ENCODE measurements at regions not wholly inside any gene's neighbourhood (a gene's known extent, or its start where the extent isn't known, plus 50 kb on each side); places are given as distances from the start of the nearest gene placed in this dataset.

DNA sequence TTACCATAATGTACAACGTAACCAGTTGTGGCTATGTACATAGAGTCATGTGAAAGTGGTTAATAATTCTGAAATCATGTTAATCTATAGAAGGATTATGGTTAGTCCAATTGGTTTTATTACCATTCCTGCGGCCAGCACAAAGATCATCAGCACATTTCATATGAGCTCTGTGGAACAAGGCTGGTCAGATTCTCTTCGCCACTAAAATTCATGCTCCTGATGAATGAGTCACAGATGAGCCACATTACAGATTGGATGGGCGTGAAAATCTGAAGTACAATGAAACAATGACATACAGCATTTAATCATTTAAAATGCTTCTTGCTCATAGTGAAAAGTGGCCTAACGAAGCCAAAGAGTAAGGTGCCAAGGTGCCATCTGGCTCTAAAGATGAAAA is 716.2 kb upstream of the PHF14 start:
- Histone ChIP-seq H3K4me1 (ENCODE audit: insufficient read depth, low read length, severe bottlenecking) (no peaks in the 10 kb centered on the region), H3K4me2 (ENCODE audit: low read length) (no peak overlapping the region), H4K20me1 (ENCODE audit: insufficient read depth, low read length) (no peaks in the 10 kb centered on the region), H3K27ac (ENCODE audit: low read depth, low read length, poor library complexity, severe bottlenecking) (no peak overlapping the region), H3K79me2 (ENCODE audit: insufficient read depth, low read length) (no peaks in the 10 kb centered on the region), H3K9me3 (ENCODE audit: low read length) (no peaks in the 10 kb centered on the region), H3K9me2 (ENCODE audit: low read depth, low read length) (no peaks in the 10 kb centered on the region), H3K4me3 (ENCODE audit: low read depth, low read length, poor library complexity, severe bottlenecking) (no peak overlapping the region), H3K9ac (ENCODE audit: low read length) (no peak overlapping the region), H3K27me3 (ENCODE audit: insufficient read depth, low read length) (no peaks in the 10 kb centered on the region), H3K36me3 (ENCODE audit: insufficient read depth, low read length) (no peaks in the 10 kb centered on the region), H3F3A (ENCODE audit: insufficient read depth, low read length) (no peaks in the 10 kb centered on the region), H2AFZ (ENCODE audit: low read length) (no peak overlapping the region)
- TF ChIP-seq EZH2 (IDR thresholded peaks at IDR 0.05; ENCODE audit: borderline replicate concordance, low read length) (no peak), CTCF (IDR thresholded peaks at IDR 0.05; ENCODE audit: low read length) (no peak)

GRCh38 chr7:10266976-10267375 is 706.7 kb upstream of the PHF14 start:
- Histone ChIP-seq H3K9me3 (ENCODE audit: low read length) (no peaks in the 10 kb centered on the region), H3K9ac (ENCODE audit: low read length) (no peak overlapping the region), H3K4me3 (ENCODE audit: low read depth, low read length, poor library complexity, severe bottlenecking) (no peak overlapping the region), H3K4me1 (ENCODE audit: insufficient read depth, low read length, severe bottlenecking) (no peaks in the 10 kb centered on the region), H3K79me2 (ENCODE audit: insufficient read depth, low read length) (no peaks in the 10 kb centered on the region), H3F3A (ENCODE audit: insufficient read depth, low read length) (no peaks in the 10 kb centered on the region), H3K4me2 (ENCODE audit: low read length) (no peak overlapping the region), H3K9me2 (ENCODE audit: low read depth, low read length) (no peaks in the 10 kb centered on the region), H3K36me3 (ENCODE audit: insufficient read depth, low read length) (no peaks in the 10 kb centered on the region), H2AFZ (ENCODE audit: low read length) (no peak overlapping the region), H3K27ac (ENCODE audit: low read depth, low read length, poor library complexity, severe bottlenecking) (no peak overlapping the region), H3K27me3 (ENCODE audit: insufficient read depth, low read length) (no peaks in the 10 kb centered on the region), H4K20me1 (ENCODE audit: insufficient read depth, low read length) (no peaks in the 10 kb centered on the region)
- no peak for TF ChIP-seq CTCF (IDR thresholded peaks at IDR 0.05; ENCODE audit: low read length)
- TF ChIP-seq EZH2 (IDR thresholded peaks at IDR 0.05; ENCODE audit: borderline replicate concordance, low read length), result no peak

DNA sequence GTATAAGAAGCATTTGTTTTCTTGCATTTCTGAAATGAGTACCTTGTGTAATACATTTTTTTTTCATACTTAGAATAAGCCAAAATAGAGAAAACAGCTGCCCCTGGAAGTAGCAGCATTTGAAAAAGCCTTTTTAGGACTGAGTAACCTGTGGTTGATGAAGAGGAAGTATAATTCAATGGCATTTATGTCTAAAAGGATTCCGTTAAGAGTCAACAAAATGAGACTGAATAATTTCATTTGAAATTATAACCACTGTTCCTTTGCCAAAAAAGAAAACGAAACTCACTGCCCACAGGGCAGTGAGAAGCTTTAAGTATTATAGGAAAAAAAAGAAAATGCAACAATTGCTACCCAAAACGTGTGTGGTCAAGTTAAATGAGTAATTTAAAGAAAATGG is 705.6 kb upstream of the PHF14 start:
- Histone ChIP-seq H3K27ac (ENCODE audit: low read depth, low read length, poor library complexity, severe bottlenecking) (no peak overlapping the region), H3K9me3 (ENCODE audit: low read length) (no peaks in the 10 kb centered on the region), H3K79me2 (ENCODE audit: insufficient read depth, low read length) (no peaks in the 10 kb centered on the region), H3K4me1 (ENCODE audit: insufficient read depth, low read length, severe bottlenecking) (no peaks in the 10 kb centered on the region), H3K9ac (ENCODE audit: low read length) (no peak overlapping the region), H4K20me1 (ENCODE audit: insufficient read depth, low read length) (no peaks in the 10 kb centered on the region), H3K4me3 (ENCODE audit: low read depth, low read length, poor library complexity, severe bottlenecking) (no peak overlapping the region), H3F3A (ENCODE audit: insufficient read depth, low read length) (no peaks in the 10 kb centered on the region), H3K36me3 (ENCODE audit: insufficient read depth, low read length) (no peaks in the 10 kb centered on the region), H3K4me2 (ENCODE audit: low read length) (no peak overlapping the region), H2AFZ (ENCODE audit: low read length) (no peak overlapping the region), H3K27me3 (ENCODE audit: insufficient read depth, low read length) (no peaks in the 10 kb centered on the region), H3K9me2 (ENCODE audit: low read depth, low read length) (no peaks in the 10 kb centered on the region)
- no peak for TF ChIP-seq EZH2 (IDR thresholded peaks at IDR 0.05; ENCODE audit: borderline replicate concordance, low read length)
- TF ChIP-seq CTCF (IDR thresholded peaks at IDR 0.05; ENCODE audit: low read length), result no peak

Measured in OCI-LY1 (cell line).